Upper lobe of right lung (tissue), 1 donor: ENCODE measurements at regions not wholly inside any gene's neighbourhood (a gene's known extent, or its start where the extent isn't known, plus 50 kb on each side); places are given as distances from the start of the nearest gene placed in this dataset.

Source experiments
- ATAC-seq: fragments of 200-7000 bp; cut with Tn5 transposase; one replicate; pipeline ENCODE4 v1.9.1; 2020; ENCODE audit warnings: mild to moderate bottlenecking, moderate library complexity
- DNase-seq: peaks from one replicate; pipeline ENCODE4 v3.0.0-alpha.2; 2020
- H3K27ac ChIP-seq: fragments of 200-600 bp; one replicate; pipeline ENCODE4 v1.8.0; 2022
- H3K27me3 ChIP-seq: fragments of 200-600 bp; one replicate; pipeline ENCODE4 v1.8.0; 2022; ENCODE audit warnings: mild to moderate bottlenecking
- H3K36me3 ChIP-seq: fragments of 200-600 bp; one replicate; pipeline ENCODE4 v1.8.0; 2022
- H3K4me1 ChIP-seq: fragments of 200-600 bp; one replicate; pipeline ENCODE4 v1.8.0; 2022
- H3K4me3 ChIP-seq: fragments of 200-600 bp; one replicate; pipeline ENCODE4 v1.8.0; 2022; ENCODE audit warnings: mild to moderate bottlenecking
- H3K9me3 ChIP-seq: fragments of 200-600 bp; one replicate; pipeline ENCODE4 v1.8.0; 2022
- intact Hi-C: fragments of 100-400 bp; cut with DNase I; formaldehyde crosslinking; loops from one replicate; pipeline ENCODE4 v1.11.0; 2022
- TF ChIP-seq, protein P1 (sequence below): fragments of 200-600 bp; IDR thresholded peaks from one replicate; pipeline ENCODE4 v1.8.0; 2022; ENCODE audit warnings: antibody characterized with exemption
- donor health status: DM: no; HTN: yes; CAD: no; lungs with severe emphysema.

DNA sequence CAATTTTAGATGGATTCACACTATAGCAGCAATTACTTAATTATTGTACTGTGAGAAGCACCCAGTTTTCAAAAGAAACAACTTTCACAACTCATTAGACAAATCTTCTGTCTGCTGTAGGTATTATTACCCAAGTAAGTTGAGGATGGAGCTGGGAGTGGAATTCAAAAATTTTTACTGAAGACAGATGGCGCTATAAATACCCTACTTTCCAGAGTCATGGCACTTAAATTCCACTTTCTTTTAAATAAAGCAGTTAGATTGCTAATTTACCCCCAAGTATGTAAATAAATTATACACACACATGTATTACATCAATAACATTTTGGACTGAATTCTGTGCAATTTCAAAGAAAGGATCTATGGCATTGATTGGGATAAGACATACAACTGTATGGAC, 166.8 kb downstream of the FTCDNL1 start:
- TF ChIP-seq, protein P1, sequence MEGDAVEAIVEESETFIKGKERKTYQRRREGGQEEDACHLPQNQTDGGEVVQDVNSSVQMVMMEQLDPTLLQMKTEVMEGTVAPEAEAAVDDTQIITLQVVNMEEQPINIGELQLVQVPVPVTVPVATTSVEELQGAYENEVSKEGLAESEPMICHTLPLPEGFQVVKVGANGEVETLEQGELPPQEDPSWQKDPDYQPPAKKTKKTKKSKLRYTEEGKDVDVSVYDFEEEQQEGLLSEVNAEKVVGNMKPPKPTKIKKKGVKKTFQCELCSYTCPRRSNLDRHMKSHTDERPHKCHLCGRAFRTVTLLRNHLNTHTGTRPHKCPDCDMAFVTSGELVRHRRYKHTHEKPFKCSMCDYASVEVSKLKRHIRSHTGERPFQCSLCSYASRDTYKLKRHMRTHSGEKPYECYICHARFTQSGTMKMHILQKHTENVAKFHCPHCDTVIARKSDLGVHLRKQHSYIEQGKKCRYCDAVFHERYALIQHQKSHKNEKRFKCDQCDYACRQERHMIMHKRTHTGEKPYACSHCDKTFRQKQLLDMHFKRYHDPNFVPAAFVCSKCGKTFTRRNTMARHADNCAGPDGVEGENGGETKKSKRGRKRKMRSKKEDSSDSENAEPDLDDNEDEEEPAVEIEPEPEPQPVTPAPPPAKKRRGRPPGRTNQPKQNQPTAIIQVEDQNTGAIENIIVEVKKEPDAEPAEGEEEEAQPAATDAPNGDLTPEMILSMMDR, result no peak
- no peak overlapping the region for H3K27ac ChIP-seq
- H3K27me3 ChIP-seq, result no peaks in the 10 kb centered on the region
- no peak for DNase-seq
- no peaks in the 10 kb centered on the region for H3K36me3 ChIP-seq
- intact Hi-C loops, result no loop called here
- no peak for ATAC-seq
- no peak overlapping the region for H3K4me3 ChIP-seq
- no peaks in the 10 kb centered on the region for H3K4me1 ChIP-seq
- no peaks in the 10 kb centered on the region for H3K9me3 ChIP-seq

DNA sequence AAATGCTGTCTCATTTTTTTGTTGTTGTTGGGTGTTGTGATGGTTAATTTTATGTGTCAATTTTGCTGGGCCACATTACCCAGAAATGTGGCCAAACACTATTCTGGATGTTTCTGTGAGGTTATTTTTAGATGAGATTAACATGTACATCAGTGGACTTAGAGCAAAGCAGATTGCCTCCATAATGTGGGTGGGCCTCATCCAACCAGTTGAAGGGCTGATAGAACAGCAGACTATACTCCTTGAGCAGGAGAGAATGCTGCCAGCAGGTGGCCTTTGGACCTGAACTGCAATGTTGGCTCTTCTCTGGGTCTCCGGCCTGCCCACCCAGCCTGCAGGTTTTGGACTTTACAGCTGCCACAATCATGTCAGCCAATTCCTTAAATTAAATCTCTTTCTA, 169.0 kb downstream of the FTCDNL1 start:
- TF ChIP-seq, protein P1, result no peak
- intact Hi-C loops, result no loop called here
- Histone ChIP-seq H3K9me3 (no peaks in the 10 kb centered on the region), H3K27me3 (no peaks in the 10 kb centered on the region), H3K4me3 (no peak overlapping the region), H3K4me1 (no peaks in the 10 kb centered on the region), H3K27ac (no peak overlapping the region), H3K36me3 (no peaks in the 10 kb centered on the region)
- DNase-seq (no peak), ATAC-seq (no peak)

DNA sequence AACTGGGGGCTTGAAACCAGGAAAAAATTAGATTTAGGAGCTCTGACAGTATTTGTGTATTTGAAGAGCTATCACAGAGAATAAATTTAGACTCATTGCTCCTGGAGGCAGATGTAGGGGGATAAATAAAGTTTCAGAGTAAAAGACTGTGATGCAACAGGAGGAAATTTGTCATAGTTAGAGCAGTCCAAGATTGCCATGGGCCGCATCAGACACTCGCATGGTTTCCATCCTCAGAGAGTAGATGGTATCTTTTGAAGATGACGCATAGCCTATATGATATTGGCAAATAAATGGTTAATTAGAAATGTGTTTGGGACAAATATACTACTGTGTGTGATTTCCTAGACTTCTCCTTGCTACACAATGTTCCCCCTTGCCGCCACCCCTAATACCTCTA, 170.5 kb downstream of the FTCDNL1 start:
- H3K4me1 ChIP-seq, result no peaks in the 10 kb centered on the region
- H3K4me3 ChIP-seq, result no peak overlapping the region
- DNase-seq (no peak), ATAC-seq (no peak)
- H3K36me3 ChIP-seq, result no peaks in the 10 kb centered on the region
- TF ChIP-seq, protein P1, result no peak
- intact Hi-C loops, result no loop called here
- H3K9me3 ChIP-seq, result no peaks in the 10 kb centered on the region
- no peak overlapping the region for H3K27ac ChIP-seq
- no peaks in the 10 kb centered on the region for H3K27me3 ChIP-seq

DNA sequence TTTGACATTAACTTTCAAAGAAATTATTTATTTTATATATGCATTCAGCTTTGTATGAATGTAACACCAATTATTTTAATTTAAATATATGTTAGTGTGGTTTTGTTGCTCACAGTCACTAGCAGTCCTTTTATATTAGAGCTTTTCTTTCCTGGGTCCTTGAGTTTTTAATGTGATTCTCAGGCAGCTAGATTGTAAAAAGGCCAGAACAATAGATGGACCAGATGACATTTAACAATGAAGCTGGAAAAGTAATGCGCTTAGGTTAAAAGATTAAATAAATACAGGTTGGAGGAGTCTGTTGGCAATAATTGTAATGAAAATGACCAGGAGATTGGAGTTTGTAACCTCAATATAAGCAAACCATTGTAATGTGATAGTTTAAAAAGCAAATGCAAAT, 171.1 kb downstream of the FTCDNL1 start:
- Histone ChIP-seq H3K27ac (no peak overlapping the region), H3K4me1 (no peaks in the 10 kb centered on the region), H3K36me3 (no peaks in the 10 kb centered on the region), H3K9me3 (no peaks in the 10 kb centered on the region), H3K27me3 (no peaks in the 10 kb centered on the region), H3K4me3 (no peak overlapping the region)
- intact Hi-C loops, result no loop called here
- no peak for ATAC-seq
- no peak for DNase-seq
- TF ChIP-seq, protein P1, result no peak

DNA sequence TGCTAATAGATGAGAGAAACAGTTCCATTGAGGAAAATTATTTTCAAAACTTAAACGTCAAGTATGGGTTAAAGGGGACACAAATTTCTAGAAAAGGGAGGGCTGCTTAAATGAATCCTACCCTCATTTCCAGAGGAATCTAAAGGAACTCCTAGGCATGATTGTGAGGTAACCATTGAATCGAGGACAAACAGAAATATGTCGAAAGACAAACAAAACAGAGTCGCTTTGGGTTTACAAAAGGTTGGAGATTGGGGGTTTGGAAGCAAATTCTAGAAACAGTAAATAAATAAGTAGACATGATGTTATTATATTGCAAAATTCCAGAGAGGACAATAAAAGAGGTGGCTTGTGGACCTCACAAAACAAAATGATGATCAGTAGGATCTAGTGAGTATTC, 173.1 kb downstream of the FTCDNL1 start:
- ATAC-seq (no peak), DNase-seq (no peak)
- Histone ChIP-seq H3K27ac (no peak overlapping the region), H3K27me3 (no peaks in the 10 kb centered on the region), H3K4me3 (no peak overlapping the region), H3K36me3 (no peaks in the 10 kb centered on the region), H3K4me1 (no peaks in the 10 kb centered on the region), H3K9me3 (no peaks in the 10 kb centered on the region)
- intact Hi-C loops, result no loop called here
- TF ChIP-seq, protein P1, result no peak

DNA sequence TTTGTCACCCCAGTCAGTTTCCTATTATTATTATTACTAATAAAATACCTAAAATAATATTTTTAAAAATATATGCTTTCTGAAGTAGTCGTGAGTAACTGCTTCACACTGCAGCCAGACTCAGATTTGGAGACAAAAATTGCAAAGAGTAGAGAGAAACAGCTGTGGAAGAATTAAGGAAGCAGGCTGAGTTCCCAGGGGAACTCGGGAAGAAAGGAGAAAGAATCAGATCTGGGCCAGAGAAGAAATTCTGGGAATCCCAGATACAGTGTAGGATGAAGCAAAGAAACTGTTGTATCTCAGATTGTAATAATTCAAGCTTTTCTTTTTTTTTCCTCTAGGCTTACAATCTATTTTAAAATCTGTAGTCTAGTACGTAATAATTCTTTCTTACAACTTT, 182.3 kb downstream of the FTCDNL1 start:
- Histone ChIP-seq H3K27ac (no peak overlapping the region), H3K9me3 (no peaks in the 10 kb centered on the region), H3K36me3 (no peaks in the 10 kb centered on the region), H3K27me3 (no peaks in the 10 kb centered on the region), H3K4me3 (no peak overlapping the region), H3K4me1 (no peaks in the 10 kb centered on the region)
- DNase-seq (no peak), ATAC-seq (no peak)
- intact Hi-C loops, result no loop called here
- TF ChIP-seq, protein P1, result no peak
